HG03342 (cell line): ENCODE measurements at regions not wholly inside any gene's neighbourhood (a gene's known extent, or its start where the extent isn't known, plus 50 kb on each side); places are given as distances from the start of the nearest gene placed in this dataset.
"Not testable (repeated sequence)": the region's sequence is repeated elsewhere in the genome, so short reads cannot be mapped to it uniquely, and the experiment has no call there.

Experiments used
- ATAC-seq: cut with Tn5 transposase; IDR thresholded peaks from one replicate; pipeline ENCODE4 v1.9.1; 2021; ENCODE audit warnings: mild to moderate bottlenecking, moderate library complexity; ENCODE audit not compliant: unreplicated experiment

- ATAC-seq: no peak
Measured at GRCh38 chr5:120306303-120306702, 157.8 kb upstream of the PRR16 start.

DNA sequence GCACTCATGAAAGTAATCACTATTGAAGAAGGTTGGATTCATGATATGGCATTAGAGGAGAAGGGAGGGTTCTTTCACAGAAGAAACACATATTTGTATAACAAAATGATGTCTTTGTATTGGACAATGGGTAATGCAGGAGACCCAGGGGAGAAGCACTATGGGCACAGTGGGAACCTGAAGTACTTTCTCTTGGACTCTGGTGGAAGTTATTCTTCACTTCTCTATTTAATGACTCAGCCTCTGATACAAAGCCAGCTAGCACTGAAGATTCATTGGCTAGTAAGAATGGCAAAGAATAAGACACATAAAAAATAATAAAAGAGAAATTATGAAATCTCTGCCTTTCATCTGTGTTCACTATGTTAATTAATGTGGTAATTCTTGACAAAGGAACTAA is 149.9 kb upstream of the PRR16 start:
- ATAC-seq: no peak

DNA sequence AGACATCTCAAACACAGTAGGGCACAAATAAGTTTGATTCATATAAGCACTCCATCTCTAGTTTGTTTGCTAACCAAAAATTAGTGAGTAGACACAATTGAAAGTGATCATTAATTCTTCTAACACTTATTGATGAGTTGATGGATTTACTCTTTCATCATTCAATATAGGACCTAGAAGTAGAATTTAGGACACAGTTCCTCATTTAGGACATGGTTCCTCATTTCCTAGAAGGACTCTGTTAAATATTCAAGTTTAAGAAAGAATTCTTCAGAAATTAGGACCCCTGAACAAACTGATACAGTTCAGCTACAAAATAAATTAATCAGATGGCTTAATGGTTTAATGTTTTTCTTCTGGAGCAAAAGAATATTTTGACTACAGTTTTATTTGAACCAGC is 143.5 kb upstream of the PRR16 start:
- ATAC-seq: no peak

GRCh38 chr5:120326651-120327050 is 137.4 kb upstream of the PRR16 start:
- ATAC-seq: no peak

DNA sequence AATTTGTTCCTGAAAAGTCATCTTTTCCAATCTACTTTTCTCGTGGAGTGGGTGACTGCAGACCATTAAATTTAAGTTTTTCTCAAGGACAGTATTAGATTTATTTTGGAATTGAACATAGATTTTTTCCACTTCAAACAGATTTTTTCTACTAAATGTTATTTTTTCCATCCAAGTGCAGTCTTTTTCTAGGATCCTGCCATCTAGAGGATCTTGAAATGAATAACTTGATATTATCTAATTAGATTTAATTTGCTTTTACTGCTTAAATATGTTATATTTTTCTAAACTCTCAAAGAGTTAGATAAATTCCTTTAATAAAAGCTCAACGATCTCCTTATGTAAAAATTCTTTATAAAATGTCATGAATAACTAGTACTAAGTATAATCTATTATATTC is 136.9 kb upstream of the PRR16 start:
- ATAC-seq: no peak

DNA sequence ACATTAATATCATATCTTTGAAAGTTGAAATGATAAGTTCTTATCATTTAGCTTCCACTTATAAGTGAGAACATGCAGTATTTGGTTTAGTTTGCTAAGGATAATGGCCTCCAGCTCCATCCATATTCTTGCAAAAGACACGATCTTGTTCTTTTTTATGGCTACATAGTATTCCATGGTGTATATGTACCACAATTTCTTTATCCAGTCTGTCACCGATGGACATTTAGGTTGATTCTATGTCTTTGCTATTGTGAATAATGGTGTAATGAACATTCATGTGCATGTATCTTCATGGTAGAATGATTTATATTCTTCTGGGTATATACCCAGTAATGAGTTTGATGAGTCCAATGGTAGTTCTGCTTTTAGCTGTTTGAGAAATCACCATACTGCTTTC is 135.0 kb upstream of the PRR16 start:
- no peak for ATAC-seq

DNA sequence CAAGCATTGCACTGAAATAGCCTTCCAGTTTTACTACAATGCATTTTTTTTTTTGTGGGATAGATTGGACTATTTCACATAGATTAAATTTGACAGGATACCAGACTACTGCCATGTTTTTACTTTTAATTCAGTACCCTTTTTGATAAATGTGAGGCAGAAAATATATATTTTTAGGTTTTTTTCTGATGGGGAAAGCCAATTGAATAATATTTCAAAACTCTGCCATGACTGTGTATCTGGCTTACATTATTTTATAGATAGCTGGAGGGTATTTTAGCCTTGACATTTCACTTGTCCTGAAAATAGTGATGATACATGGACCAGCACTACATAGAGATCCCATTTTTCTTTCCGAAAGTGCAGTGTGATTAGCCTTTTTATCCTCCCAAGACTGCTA is 133.5 kb upstream of the PRR16 start:
- no peak for ATAC-seq

DNA sequence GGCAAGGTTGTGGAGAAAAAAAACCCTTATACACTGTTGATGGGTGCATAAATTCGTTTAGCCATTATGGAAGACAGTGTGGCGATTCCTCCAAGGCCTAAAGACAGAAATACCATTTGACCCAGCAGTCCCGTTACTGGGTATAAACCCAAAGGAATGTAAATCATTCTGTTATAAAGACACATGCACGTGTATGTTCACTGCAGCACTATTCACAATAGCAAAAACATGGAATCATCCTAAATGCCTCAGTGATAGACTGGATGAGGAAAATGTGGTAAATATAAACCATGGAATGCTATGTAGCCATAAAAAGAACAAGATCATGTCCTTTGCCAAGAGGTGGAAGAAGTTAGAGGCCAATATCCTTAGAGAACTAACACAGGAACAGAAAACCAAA is 119.9 kb upstream of the PRR16 start:
- ATAC-seq: no peak

- ATAC-seq: no peak
Measured at GRCh38 chr5:120345947-120346346, 118.2 kb upstream of the PRR16 start.

DNA sequence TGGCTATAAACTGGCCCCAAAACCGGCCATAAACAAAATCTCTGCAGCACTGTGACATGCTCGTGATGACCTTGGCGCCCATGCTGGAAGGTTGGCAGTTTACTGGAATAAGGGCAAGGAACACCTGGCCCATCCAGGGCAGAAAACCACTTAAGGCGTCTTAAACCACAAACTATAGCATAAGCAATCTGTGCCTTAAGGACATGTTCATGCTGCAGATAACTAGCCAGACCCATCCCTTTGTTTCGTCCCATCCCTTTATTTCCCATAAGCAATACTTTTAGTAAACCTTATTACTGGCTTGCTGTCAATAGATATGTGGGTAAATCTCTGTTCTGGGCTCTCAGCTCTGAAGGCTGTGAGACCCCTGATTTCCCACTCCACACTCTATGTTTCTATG is 113.0 kb upstream of the PRR16 start:
- not testable (repeated sequence) for ATAC-seq

- no peak for ATAC-seq
Measured at GRCh38 chr5:120354126-120354525, 110.0 kb upstream of the PRR16 start.

GRCh38 chr5:120358949-120359348 is 105.2 kb upstream of the PRR16 start:
- no peak for ATAC-seq

- no peak for ATAC-seq
Measured at GRCh38 chr5:120361941-120362340, 102.2 kb upstream of the PRR16 start.

DNA sequence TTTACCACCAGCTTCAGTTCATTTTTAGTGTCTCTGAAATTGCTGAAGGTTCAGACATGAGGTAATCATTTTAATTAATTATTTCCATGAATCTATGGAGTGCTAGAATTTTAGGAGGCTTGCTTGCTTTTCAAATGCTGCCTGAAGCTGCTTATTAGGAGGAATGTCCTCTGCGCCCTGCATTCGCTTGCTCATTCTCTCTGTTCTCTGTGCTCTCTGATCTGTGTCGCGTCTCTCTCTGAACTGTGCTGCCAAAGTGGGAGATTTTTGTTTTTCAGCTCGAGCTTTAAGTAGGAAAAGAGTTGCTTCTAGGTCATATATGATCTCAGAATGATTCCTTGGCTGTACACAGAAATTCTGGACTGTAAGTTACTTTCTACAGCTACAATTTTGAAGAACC is 101.7 kb upstream of the PRR16 start:
- no peak for ATAC-seq

GRCh38 chr5:120365656-120366446 is 98.2 kb upstream of the PRR16 start:
- ATAC-seq: no peak

- ATAC-seq: no peak
Measured at GRCh38 chr5:120367896-120368634, 96.0 kb upstream of the PRR16 start.

- no peak for ATAC-seq
Measured at GRCh38 chr5:120368923-120369715, 95.0 kb upstream of the PRR16 start.

DNA sequence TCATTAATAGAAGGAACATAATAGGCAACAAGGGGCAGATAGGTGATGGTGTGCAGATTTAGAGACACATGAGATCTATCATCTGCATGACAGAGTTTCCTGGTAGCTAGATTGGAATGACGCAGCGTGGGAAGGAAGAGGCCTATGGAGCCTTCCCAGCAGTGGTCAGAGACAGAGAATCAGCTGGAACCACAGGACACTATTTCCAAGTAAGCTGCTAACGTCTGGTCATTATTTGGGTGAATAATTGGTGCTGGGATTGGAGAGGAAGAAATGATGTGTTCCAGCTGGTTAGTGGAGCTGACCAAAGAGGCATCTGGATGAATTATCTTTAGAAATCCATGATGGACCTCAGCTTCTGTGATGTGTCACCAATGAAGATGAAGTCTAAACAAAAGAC is 91.2 kb upstream of the PRR16 start:
- ATAC-seq: no peak

DNA sequence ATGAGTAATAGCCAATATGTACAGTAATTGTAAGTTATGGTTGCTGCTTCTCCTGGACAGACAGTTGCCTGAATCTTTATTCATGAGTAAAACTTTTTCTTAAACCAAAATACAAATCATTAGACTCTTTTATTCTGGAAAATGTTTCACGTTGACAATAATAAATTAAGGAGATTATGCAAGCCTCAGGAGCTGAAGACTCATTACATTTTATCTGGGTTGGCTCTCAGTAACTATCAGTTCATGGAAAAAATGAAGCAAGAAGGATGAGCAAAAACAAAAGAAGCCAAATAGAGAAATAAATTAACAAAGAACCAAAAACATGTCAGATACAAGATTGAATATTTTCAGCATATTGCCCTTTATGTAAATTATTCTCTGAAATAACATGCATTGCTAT is 88.9 kb upstream of the PRR16 start:
- ATAC-seq: no peak

DNA sequence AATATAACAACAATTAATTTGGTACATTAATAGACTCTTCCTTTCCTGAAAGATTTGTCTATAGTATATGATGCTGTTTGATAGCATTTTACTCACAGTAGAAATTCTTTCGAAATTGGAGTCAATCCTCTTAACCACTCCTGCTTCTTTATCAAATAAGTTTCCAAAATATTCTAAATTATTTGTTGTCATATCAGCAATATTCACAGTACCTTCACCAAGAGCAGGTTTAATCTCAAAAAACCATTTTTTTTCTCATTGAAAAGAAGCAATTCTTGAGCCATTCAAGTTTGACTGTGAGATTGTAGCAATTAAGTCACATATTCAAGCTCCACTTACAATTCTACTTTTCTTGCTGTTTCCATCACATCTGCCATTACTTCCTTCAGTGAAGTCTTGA is 83.5 kb upstream of the PRR16 start:
- no peak for ATAC-seq

DNA sequence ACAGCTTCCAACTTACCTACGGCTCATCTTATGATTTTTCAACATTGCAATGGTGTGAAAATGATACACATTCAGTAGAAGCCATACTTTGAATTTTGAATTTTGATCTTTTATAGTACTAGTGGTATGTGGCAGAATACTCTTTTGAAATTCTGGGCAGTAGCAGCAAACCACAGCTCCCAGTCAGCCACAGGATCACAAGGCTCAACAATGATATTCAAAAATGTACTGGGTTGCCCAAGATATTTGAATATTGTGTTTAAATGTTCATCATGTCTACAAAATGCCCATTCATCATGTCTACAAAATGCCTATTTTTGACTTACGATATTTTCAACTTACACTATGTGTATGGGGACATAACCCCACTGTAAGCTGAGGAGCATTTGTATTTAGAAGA is 81.3 kb upstream of the PRR16 start:
- no peak for ATAC-seq

- no peak for ATAC-seq
Measured at GRCh38 chr5:120386981-120387380, 77.1 kb upstream of the PRR16 start.
